Keratinocyte (primary cell): ENCODE measurements at regions not wholly inside any gene's neighbourhood (a gene's known extent, or its start where the extent isn't known, plus 50 kb on each side); places are given as distances from the start of the nearest gene placed in this dataset.

Source experiments
- DNase-seq: peaks from one replicate; pipeline ENCODE4 v3.0.0-alpha.2; 2011; ENCODE audit warnings: low read depth, missing footprints, low spot score
- FAIRE-seq: peaks from 2 replicates; lab custom pipeline; 2011; peaks lifted over from hg19 to GRCh38; lab: Jason Lieb, UNC
- H2AFZ ChIP-seq: 2 replicates; pipeline ENCODE4 v1.6.0; 2012; ENCODE audit warnings: low read length, control low read depth, inconsistent platforms; ENCODE audit not compliant: control insufficient read depth
- H3K27ac ChIP-seq: 2 replicates; pipeline ENCODE4 v1.5.1; 2011; ENCODE audit warnings: low read length; ENCODE audit not compliant: control insufficient read depth, insufficient read depth
- H3K27me3 ChIP-seq: 3 replicates; pipeline ENCODE4 v1.6.0; 2011; ENCODE audit warnings: low read length; ENCODE audit not compliant: control insufficient read depth, insufficient read depth; ENCODE audit errors: extremely low read depth
- H3K36me3 ChIP-seq, 2 experiments: 2 replicates in 1 of 2; 3 replicates in 1 of 2; pipeline ENCODE4 v1.5.1; 2011; ENCODE audit warnings: low read length in 2 of 2, mild to moderate bottlenecking in 1 of 2; ENCODE audit not compliant: control insufficient read depth in 2 of 2, insufficient read depth in 2 of 2; ENCODE audit errors: extremely low read depth in 1 of 2
- H3K4me1 ChIP-seq: 3 replicates; pipeline ENCODE4 v1.5.1; 2011; ENCODE audit warnings: low read length; ENCODE audit not compliant: control insufficient read depth, insufficient read depth; ENCODE audit errors: extremely low read depth
- H3K4me2 ChIP-seq: 3 replicates; pipeline ENCODE4 v1.6.0; 2011; ENCODE audit warnings: low read depth, low read length; ENCODE audit not compliant: control insufficient read depth, insufficient read depth; ENCODE audit errors: extremely low read depth
- H3K4me3 ChIP-seq, 3 experiments: fragments of 200-600 bp in 1 of 3; sonication (generic) in 1 of 3; 2 replicates in 2 of 3; 3 replicates in 1 of 3; pipeline ENCODE4 v1.5.1; 2011 to 2016; ENCODE audit warnings: low read length in 3 of 3, mild to moderate bottlenecking in 3 of 3, control low read depth in 2 of 3, inconsistent platforms in 1 of 3, low read depth in 1 of 3, mixed read lengths in 1 of 3, mixed run types in 1 of 3, moderate library complexity in 1 of 3; ENCODE audit not compliant: control insufficient read depth in 2 of 3, insufficient read depth in 2 of 3; ENCODE audit errors: extremely low read depth in 1 of 3
- H3K79me2 ChIP-seq: 2 replicates; pipeline ENCODE4 v1.6.0; 2012; ENCODE audit warnings: low read length; ENCODE audit not compliant: control insufficient read depth, insufficient read depth
- H3K9ac ChIP-seq: 3 replicates; pipeline ENCODE4 v1.6.0; 2011; ENCODE audit warnings: low read length; ENCODE audit not compliant: control insufficient read depth, insufficient read depth; ENCODE audit errors: extremely low read depth
- H3K9me1 ChIP-seq: 3 replicates; pipeline ENCODE4 v1.6.0; 2011; ENCODE audit warnings: low read length; ENCODE audit not compliant: control insufficient read depth, insufficient read depth; ENCODE audit errors: extremely low read depth
- H3K9me3 ChIP-seq: 2 replicates; pipeline ENCODE4 v1.5.1; 2012; ENCODE audit warnings: low read depth, low read length; ENCODE audit not compliant: control insufficient read depth
- H4K20me1 ChIP-seq: 3 replicates; pipeline ENCODE4 v1.6.0; 2011; ENCODE audit warnings: low read length; ENCODE audit not compliant: control insufficient read depth, insufficient read depth; ENCODE audit errors: extremely low read depth
- CTCF ChIP-seq, 3 experiments: IDR thresholded peaks in 1 of 3; conservative IDR thresholded peaks in 1 of 3; optimal IDR thresholded peaks in 1 of 3; 2 replicates in 2 of 3; 3 replicates in 1 of 3; pipeline versions ENCODE3 to v1.5.1; 2011; ENCODE audit warnings: low read length in 3 of 3, mild to moderate bottlenecking in 3 of 3, moderate library complexity in 2 of 3, control low read depth in 1 of 3, inconsistent platforms in 1 of 3; ENCODE audit not compliant: insufficient read depth in 2 of 3; ENCODE audit errors: extremely low read depth in 1 of 3
- EZH2 ChIP-seq: IDR thresholded peaks from one replicate; pipeline ENCODE4 v1.6.1; 2012; ENCODE audit warnings: inconsistent platforms, mild to moderate bottlenecking, low read length, moderate library complexity
- dilution Hi-C: fragments of 300-500 bp; cut with MboI; formaldehyde crosslinking; loops from one replicate; pipeline ENCODE4 v1.7.0; 2020; ENCODE audit warnings: low sequenced_read_pairs; ENCODE audit not compliant: extremely low pct_ligation_motif_present

GRCh38 chr12:19657732-19658130 lies 218.4 kb downstream of the AEBP2 start:
- dilution Hi-C loops = no loop called here
- Histone ChIP-seq H3K4me1 (no peaks in the 10 kb centered on the region), H3K79me2 (no peaks in the 10 kb centered on the region), H3K4me2 (no peak overlapping the region), H4K20me1 (no peaks in the 10 kb centered on the region), H3K9ac (no peak overlapping the region), H3K36me3 (no peaks in the 10 kb centered on the region), H2AFZ (no peak overlapping the region), H3K9me1 (no peaks in the 10 kb centered on the region), H3K4me3 (no peak overlapping the region), H3K9me3 (no peaks in the 10 kb centered on the region), H3K27ac (no peak overlapping the region), H3K27me3 (no peaks in the 10 kb centered on the region)
- TF ChIP-seq EZH2 (no peak), CTCF (optimal IDR thresholded peaks at IDR 0.05 in 1 of 3, IDR thresholded peaks at IDR 0.05 in 1 of 3, conservative IDR thresholded peaks at IDR 0.05 in 1 of 3; ENCODE audit: extremely low read depth in 1 of 3, insufficient read depth in 2 of 3, low read length in 3 of 3) (no peak)
- DNase-seq = no peak
- FAIRE-seq = no peak

GRCh38 chr12:19659086-19659485 lies 219.8 kb downstream of the AEBP2 start:
- Histone ChIP-seq H3K36me3 (no peaks in the 10 kb centered on the region), H3K27ac (no peak overlapping the region), H3K4me1 (no peaks in the 10 kb centered on the region), H3K9me3 (no peaks in the 10 kb centered on the region), H4K20me1 (no peaks in the 10 kb centered on the region), H3K9ac (no peak overlapping the region), H2AFZ (no peak overlapping the region), H3K9me1 (no peaks in the 10 kb centered on the region), H3K79me2 (no peaks in the 10 kb centered on the region), H3K27me3 (no peaks in the 10 kb centered on the region), H3K4me3 (no peak overlapping the region), H3K4me2 (no peak overlapping the region)
- TF ChIP-seq EZH2 = no peak
- TF ChIP-seq CTCF (optimal IDR thresholded peaks at IDR 0.05 in 1 of 3, IDR thresholded peaks at IDR 0.05 in 1 of 3, conservative IDR thresholded peaks at IDR 0.05 in 1 of 3; ENCODE audit: extremely low read depth in 1 of 3, insufficient read depth in 2 of 3, low read length in 3 of 3) = no peak
- dilution Hi-C loops = no loop called here
- no peak for FAIRE-seq
- no peak for DNase-seq
